ENCODE measurements at regions not wholly inside any gene's neighbourhood (a gene's known extent, or its start where the extent isn't known, plus 50 kb on each side); places are given as distances from the start of the nearest gene placed in this dataset.

DNA sequence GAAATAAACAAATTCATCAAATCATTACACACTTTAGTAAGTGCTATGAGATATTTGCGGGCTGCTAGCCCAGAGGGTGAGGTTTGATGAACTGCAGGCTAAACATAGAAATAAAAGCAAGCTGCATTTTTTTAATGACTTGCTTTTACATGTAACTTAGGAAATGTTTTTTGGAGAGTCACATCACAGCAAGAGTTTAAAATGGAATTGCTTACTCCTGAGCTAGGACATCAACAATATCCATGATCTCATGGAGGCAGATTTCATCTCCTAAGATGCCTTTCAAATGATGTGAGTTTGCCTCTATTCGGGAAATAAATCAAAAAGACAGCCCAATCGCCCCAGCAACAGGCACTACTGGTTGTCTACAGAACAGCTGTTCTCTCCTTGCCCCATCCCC is 73.4 kb upstream of the CD44 start:
- in situ Hi-C loops (cut with MboI; ENCODE audit: low pct_ligation_motif_present in 1 of 4, low pct_unique_long_range_greater_than_20kb in 1 of 4, low sequenced_read_pairs in 3 of 4), result no loop called here

GRCh38 chr11:35066030-35066429 is 72.9 kb upstream of the CD44 start:
- H3K27ac ChIP-seq, result peak overlapping the region in 3 of 4 donors; percentile 26 to 39 (median 31)

More for the DNA sequence above, 73.4 kb upstream of the CD44 start:
- intact Hi-C loops (cut with DNase I; ENCODE audit: low total_unique reads), result no loop called here
- Histone ChIP-seq H3K9me3 (peaks cover 3 to 4% of the 10 kb centered on the region in 2 donors), H3K4me3 (no peak overlapping the region), H3K36me3 (no peaks in the 10 kb centered on the region), H3K27me3 (no peaks in the 10 kb centered on the region), H3K27ac (peak overlapping the region in 3 of 4 donors; percentile 26 to 39 (median 31)), H3K4me1 (peaks cover 0 to 11% (median 1%) of the 10 kb centered on the region in 4 donors)
- DNase-seq, result no peak
- TF ChIP-seq POLR2AphosphoS5 (IDR thresholded peaks at IDR 0.05), result peak in 2 of 3 donors; percentile 11 to 46
- TF ChIP-seq, protein P1, sequence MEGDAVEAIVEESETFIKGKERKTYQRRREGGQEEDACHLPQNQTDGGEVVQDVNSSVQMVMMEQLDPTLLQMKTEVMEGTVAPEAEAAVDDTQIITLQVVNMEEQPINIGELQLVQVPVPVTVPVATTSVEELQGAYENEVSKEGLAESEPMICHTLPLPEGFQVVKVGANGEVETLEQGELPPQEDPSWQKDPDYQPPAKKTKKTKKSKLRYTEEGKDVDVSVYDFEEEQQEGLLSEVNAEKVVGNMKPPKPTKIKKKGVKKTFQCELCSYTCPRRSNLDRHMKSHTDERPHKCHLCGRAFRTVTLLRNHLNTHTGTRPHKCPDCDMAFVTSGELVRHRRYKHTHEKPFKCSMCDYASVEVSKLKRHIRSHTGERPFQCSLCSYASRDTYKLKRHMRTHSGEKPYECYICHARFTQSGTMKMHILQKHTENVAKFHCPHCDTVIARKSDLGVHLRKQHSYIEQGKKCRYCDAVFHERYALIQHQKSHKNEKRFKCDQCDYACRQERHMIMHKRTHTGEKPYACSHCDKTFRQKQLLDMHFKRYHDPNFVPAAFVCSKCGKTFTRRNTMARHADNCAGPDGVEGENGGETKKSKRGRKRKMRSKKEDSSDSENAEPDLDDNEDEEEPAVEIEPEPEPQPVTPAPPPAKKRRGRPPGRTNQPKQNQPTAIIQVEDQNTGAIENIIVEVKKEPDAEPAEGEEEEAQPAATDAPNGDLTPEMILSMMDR (IDR thresholded peaks at IDR 0.05), result no peak
- 54 to 79% methylated on average over 3 of the region's 3 CpGs for WGBS, 2 donors (ENCODE audit: low coverage in 1 of 2)

DNA sequence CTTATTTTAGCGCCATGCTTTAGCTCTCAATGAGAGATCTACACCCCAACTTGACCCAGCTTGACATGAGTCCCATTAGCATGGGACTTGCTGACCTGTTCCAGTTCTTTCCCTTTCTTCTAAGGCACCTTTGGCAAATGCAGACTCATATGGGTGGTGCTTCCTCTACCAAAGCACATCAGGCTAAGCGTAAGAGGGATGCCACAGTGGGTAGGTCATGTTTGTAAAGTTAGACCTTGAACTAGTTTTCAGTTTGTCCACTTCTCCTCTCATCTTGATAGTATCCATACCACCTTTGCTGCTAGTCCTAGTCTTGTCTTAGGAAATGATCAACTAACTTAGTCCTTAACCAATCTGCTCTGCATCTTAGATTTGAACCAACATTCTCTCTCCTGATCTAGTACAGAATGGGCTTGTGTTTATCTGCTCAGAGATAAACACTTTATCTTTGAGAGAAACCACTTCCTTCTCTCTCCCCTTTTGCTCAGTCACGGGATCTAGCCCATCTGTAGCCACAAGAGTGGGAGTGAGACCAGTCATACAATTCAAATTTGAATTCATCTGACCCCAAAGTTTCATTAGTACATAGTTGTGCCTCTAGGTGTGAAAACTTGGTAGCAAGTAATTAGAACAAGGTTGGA is 72.1 kb upstream of the CD44 start:
- intact Hi-C loops (cut with DNase I; ENCODE audit: low total_unique reads) (loop anchor here (1.0 kb wide), 1 partner anchor 49 kb away; no protein-coding TSS in a partner anchor), in situ Hi-C loops (cut with MboI; ENCODE audit: low pct_ligation_motif_present in 1 of 4, low pct_unique_long_range_greater_than_20kb in 1 of 4, low sequenced_read_pairs in 3 of 4) (no loop called here)
- Histone ChIP-seq H3K27me3 (no peaks in the 10 kb centered on the region), H3K4me1 (peaks cover 0 to 11% (median 1%) of the 10 kb centered on the region in 4 donors), H3K4me3 (no peak overlapping the region), H3K36me3 (no peaks in the 10 kb centered on the region), H3K27ac (peak overlapping the region in 1 of 4 donors; percentile 26), H3K9me3 (peaks cover 4% of the 10 kb centered on the region in 2 donors)
- DNase-seq, result peak; percentile 25
- TF ChIP-seq, protein P1 (IDR thresholded peaks at IDR 0.05), result no peak
- TF ChIP-seq POLR2A (IDR thresholded peaks at IDR 0.05), result no peak
- TF ChIP-seq POLR2AphosphoS5 (IDR thresholded peaks at IDR 0.05), result no peak
- 76 to 100% methylated on average over 2 to 3 of the region's 3 CpGs for WGBS, 2 donors (ENCODE audit: low coverage in 1 of 2)

More at GRCh38 chr11:35066030-35066429, 72.9 kb upstream of the CD44 start:
- no peak for DNase-seq
- TF ChIP-seq, protein P1 (IDR thresholded peaks at IDR 0.05), result no peak
- TF ChIP-seq EP300 (IDR thresholded peaks at IDR 0.05; ENCODE audit: low read depth) (no peak), POLR2A (IDR thresholded peaks at IDR 0.05) (no peak), POLR2AphosphoS5 (IDR thresholded peaks at IDR 0.05) (no peak)
- Histone ChIP-seq H3K9me3 (peaks cover 4% of the 10 kb centered on the region in 2 donors), H3K4me3 (no peak overlapping the region), H3K36me3 (no peaks in the 10 kb centered on the region), H3K4me1 (peaks cover 0 to 11% (median 1%) of the 10 kb centered on the region in 4 donors), H3K27me3 (no peaks in the 10 kb centered on the region)
- in situ Hi-C loops (cut with MboI; ENCODE audit: low pct_ligation_motif_present in 1 of 4, low pct_unique_long_range_greater_than_20kb in 1 of 4, low sequenced_read_pairs in 3 of 4) (no loop called here), intact Hi-C loops (cut with DNase I; ENCODE audit: low total_unique reads) (loop anchor here (1.0 kb wide), 1 partner anchor 48 kb away; no protein-coding TSS in a partner anchor)
- 66 to 67% methylated on average over 1 of the region's 1 CpG for WGBS, 2 donors (ENCODE audit: low coverage in 1 of 2)

- no peak for DNase-seq
- Histone ChIP-seq H3K4me3 (no peak overlapping the region), H3K4me1 (no peaks in the 10 kb centered on the region), H3K27me3 (no peaks in the 10 kb centered on the region), H3K9me3 (peaks cover 4% of the 10 kb centered on the region in 2 donors), H3K27ac (no peak overlapping the region), H3K36me3 (no peaks in the 10 kb centered on the region)
- intact Hi-C loops (cut with DNase I; ENCODE audit: low total_unique reads) (no loop called here), in situ Hi-C loops (cut with MboI; ENCODE audit: low pct_ligation_motif_present in 1 of 4, low pct_unique_long_range_greater_than_20kb in 1 of 4, low sequenced_read_pairs in 3 of 4) (no loop called here)
- WGBS, 2 donors (ENCODE audit: low coverage in 1 of 2), result 88 to 91% methylated on average over 1 of the region's 1 CpG
- TF ChIP-seq EP300 (IDR thresholded peaks at IDR 0.05; ENCODE audit: low read depth) (no peak), POLR2A (IDR thresholded peaks at IDR 0.05) (no peak), POLR2AphosphoS5 (IDR thresholded peaks at IDR 0.05) (no peak)
- TF ChIP-seq, protein P1 (IDR thresholded peaks at IDR 0.05), result no peak
Observed at GRCh38 chr11:35071722-35072121, 67.2 kb upstream of the CD44 start.
